ENCODE measurements at regions not wholly inside any gene's neighbourhood (a gene's known extent, or its start where the extent isn't known, plus 50 kb on each side); places are given as distances from the start of the nearest gene placed in this dataset.

- no peak for FAIRE-seq
Measured at GRCh38 chr3:5429517-5429890, 242.0 kb downstream of the EDEM1 start.

- FAIRE-seq = no peak
Measured at GRCh38 chr3:5430701-5431100, 243.2 kb downstream of the EDEM1 start.

- FAIRE-seq = no peak
Measured at GRCh38 chr3:5431146-5431545, 243.6 kb downstream of the EDEM1 start.

- no peak for FAIRE-seq
Measured at GRCh38 chr3:5431811-5432378, 244.4 kb downstream of the EDEM1 start.

- FAIRE-seq = no peak
Measured at GRCh38 chr3:5437296-5437782, 249.8 kb downstream of the EDEM1 start.

GRCh38 chr3:5437783-5438323 is 250.3 kb downstream of the EDEM1 start:
- no peak for FAIRE-seq

- FAIRE-seq = no peak
Measured at GRCh38 chr3:5441401-5441800, 253.9 kb downstream of the EDEM1 start.

GRCh38 chr3:5442106-5442785 is 254.7 kb downstream of the EDEM1 start:
- no peak for FAIRE-seq

- FAIRE-seq = no peak
Measured at GRCh38 chr3:5442786-5443138, 255.3 kb downstream of the EDEM1 start.

GRCh38 chr3:5444253-5444652 is 256.7 kb downstream of the EDEM1 start:
- no peak for FAIRE-seq

GRCh38 chr3:5445676-5446201 is 258.2 kb downstream of the EDEM1 start:
- no peak for FAIRE-seq

- FAIRE-seq = no peak
Measured at GRCh38 chr3:5448246-5448645, 260.7 kb downstream of the EDEM1 start.

GRCh38 chr3:5448816-5449215 is 261.3 kb downstream of the EDEM1 start:
- FAIRE-seq = no peak

GRCh38 chr3:5456199-5456598 is 268.7 kb downstream of the EDEM1 start:
- no peak for FAIRE-seq

GRCh38 chr3:5458526-5458925 is 271.0 kb downstream of the EDEM1 start:
- no peak for FAIRE-seq

GRCh38 chr3:5462086-5462485 is 274.6 kb downstream of the EDEM1 start:
- no peak for FAIRE-seq

- FAIRE-seq = no peak
Measured at GRCh38 chr3:5463991-5464390, 276.5 kb downstream of the EDEM1 start.

- FAIRE-seq = no peak
Measured at GRCh38 chr3:5464649-5465048, 277.1 kb downstream of the EDEM1 start.

- FAIRE-seq = no peak
Measured at GRCh38 chr3:5465183-5465582, 277.7 kb downstream of the EDEM1 start.

GRCh38 chr3:5466065-5466464 is 278.6 kb downstream of the EDEM1 start:
- no peak for FAIRE-seq

GRCh38 chr3:5466717-5467116 is 279.2 kb downstream of the EDEM1 start:
- FAIRE-seq = no peak

- no peak for FAIRE-seq
Measured at GRCh38 chr3:5473471-5473870, 286.0 kb downstream of the EDEM1 start.

GRCh38 chr3:5476403-5476802 is 288.9 kb downstream of the EDEM1 start:
- no peak for FAIRE-seq

- FAIRE-seq = no peak
Measured at GRCh38 chr3:5479229-5479799, 291.8 kb downstream of the EDEM1 start.

Measured in colon (tissue), 2 donors.